Astrocyte (in vitro differentiated cells and primary cell): ENCODE measurements at regions not wholly inside any gene's neighbourhood (a gene's known extent, or its start where the extent isn't known, plus 50 kb on each side); places are given as distances from the start of the nearest gene placed in this dataset.

ENCODE experiments used
- DNase-seq: peaks from one replicate; pipeline ENCODE4 v3.0.0-alpha.2; 2010; ENCODE audit warnings: low read depth
- FAIRE-seq: peaks from 2 replicates; lab custom pipeline; 2011; peaks lifted over from hg19 to GRCh38; lab: Jason Lieb, UNC
- H2AFZ ChIP-seq: 2 replicates; pipeline ENCODE4 v1.6.0; 2012; ENCODE audit warnings: low read depth, low read length, inconsistent platforms
- H3K27ac ChIP-seq: 2 replicates; pipeline ENCODE4 v1.5.1; 2011; ENCODE audit warnings: low read depth, low read length, inconsistent platforms
- H3K27me3 ChIP-seq: 2 replicates; pipeline ENCODE4 v1.6.0; 2011; ENCODE audit warnings: low read length, inconsistent platforms; ENCODE audit not compliant: insufficient read depth
- H3K36me3 ChIP-seq: 2 replicates; pipeline ENCODE4 v1.5.1; 2011; ENCODE audit warnings: low read length, inconsistent platforms; ENCODE audit not compliant: insufficient read depth
- H3K4me1 ChIP-seq: 2 replicates; pipeline ENCODE4 v1.5.1; 2011; ENCODE audit warnings: low read length, inconsistent platforms; ENCODE audit not compliant: insufficient read depth
- H3K4me2 ChIP-seq: 2 replicates; pipeline ENCODE4 v1.6.0; 2012; ENCODE audit warnings: low read length, inconsistent platforms
- H3K4me3 ChIP-seq: 2 replicates; pipeline ENCODE4 v1.5.1; 2011; ENCODE audit warnings: low read depth, mild to moderate bottlenecking, low read length, inconsistent platforms; ENCODE audit not compliant: insufficient read depth
- H3K79me2 ChIP-seq: 2 replicates; pipeline ENCODE4 v1.6.0; 2012; ENCODE audit warnings: mild to moderate bottlenecking, low read length, inconsistent platforms; ENCODE audit not compliant: insufficient read depth
- H3K9ac ChIP-seq: 2 replicates; pipeline ENCODE4 v1.6.0; 2012; ENCODE audit warnings: mild to moderate bottlenecking, low read length, inconsistent platforms
- H3K9me3 ChIP-seq: 2 replicates; pipeline ENCODE4 v1.5.1; 2012; ENCODE audit warnings: low read depth, mild to moderate bottlenecking, low read length, inconsistent platforms; ENCODE audit not compliant: insufficient read depth
- H4K20me1 ChIP-seq: 2 replicates; pipeline ENCODE4 v1.6.0; 2012; ENCODE audit warnings: low read length, inconsistent platforms; ENCODE audit not compliant: insufficient read depth
- H3K27ac Mint-ChIP-seq: one replicate; pipeline ENCODE4 v1.8.0; 2021; ENCODE audit warnings: mild to moderate bottlenecking, mixed read lengths; ENCODE audit not compliant: unreplicated experiment
- H3K27me3 Mint-ChIP-seq: one replicate; pipeline ENCODE4 v1.8.0; 2021; ENCODE audit warnings: low read depth, mixed read lengths; ENCODE audit not compliant: unreplicated experiment
- H3K36me3 Mint-ChIP-seq: one replicate; pipeline ENCODE4 v1.8.0; 2021; ENCODE audit warnings: low read depth, mixed read lengths; ENCODE audit not compliant: unreplicated experiment
- H3K4me1 Mint-ChIP-seq: one replicate; pipeline ENCODE4 v1.8.0; 2021; ENCODE audit warnings: low read depth, mixed read lengths; ENCODE audit not compliant: unreplicated experiment
- H3K4me3 Mint-ChIP-seq: one replicate; pipeline ENCODE4 v1.8.0; 2021; ENCODE audit warnings: mild to moderate bottlenecking, moderate library complexity, mixed read lengths; ENCODE audit not compliant: unreplicated experiment
- H3K9me3 Mint-ChIP-seq: one replicate; pipeline ENCODE4 v1.8.0; 2021; ENCODE audit warnings: mild to moderate bottlenecking, mixed read lengths; ENCODE audit not compliant: unreplicated experiment
- CTCF ChIP-seq: IDR thresholded peaks from 2 replicates; pipeline ENCODE4 v1.5.1; 2011; ENCODE audit warnings: low read depth, mild to moderate bottlenecking, inconsistent platforms, low read length, moderate library complexity; ENCODE audit not compliant: insufficient read depth
- EZH2 ChIP-seq: IDR thresholded peaks from 2 replicates; pipeline ENCODE4 v1.6.1; 2012; ENCODE audit warnings: mild to moderate bottlenecking, low read length, inconsistent platforms; ENCODE audit not compliant: insufficient read depth

- Histone ChIP-seq H3K4me1 (no peaks in the 10 kb centered on the region), H3K9ac (no peak overlapping the region), H3K4me2 (no peak overlapping the region), H3K4me3 (no peak overlapping the region), H4K20me1 (no peaks in the 10 kb centered on the region), H2AFZ (no peak overlapping the region), H3K36me3 (no peaks in the 10 kb centered on the region), H3K27ac (no peak overlapping the region), H3K9me3 (no peaks in the 10 kb centered on the region), H3K27me3 (no peaks in the 10 kb centered on the region), H3K79me2 (no peaks in the 10 kb centered on the region)
- Mint-ChIP-seq H3K4me1 (no peaks in the 10 kb centered on the region), H3K27ac (no peak overlapping the region), H3K9me3 (no peaks in the 10 kb centered on the region), H3K27me3 (peaks cover 25% of the 10 kb centered on the region), H3K36me3 (no peaks in the 10 kb centered on the region), H3K4me3 (no peak overlapping the region)
- DNase-seq (no peak), FAIRE-seq (no peak)
- TF ChIP-seq CTCF (no peak), EZH2 (no peak)
Observed at GRCh38 chr22:49150801-49151221, 676.9 kb downstream of the BRD1 start.

GRCh38 chr22:49149721-49150608 is 677.7 kb downstream of the BRD1 start:
- DNase-seq (no peak), FAIRE-seq (no peak)
- H3K27me3 Mint-ChIP-seq, result peaks cover 24% of the 10 kb centered on the region
- Histone ChIP-seq H3K27me3 (no peaks in the 10 kb centered on the region), H3K9ac (no peak overlapping the region), H3K79me2 (no peaks in the 10 kb centered on the region), H3K4me2 (no peak overlapping the region), H3K9me3 (no peaks in the 10 kb centered on the region), H3K4me3 (no peak overlapping the region), H3K27ac (no peak overlapping the region), H2AFZ (no peak overlapping the region), H3K4me1 (no peaks in the 10 kb centered on the region), H4K20me1 (no peaks in the 10 kb centered on the region), H3K36me3 (no peaks in the 10 kb centered on the region)
- H3K4me3 Mint-ChIP-seq, result no peak overlapping the region
- H3K36me3 Mint-ChIP-seq, result no peaks in the 10 kb centered on the region
- no peaks in the 10 kb centered on the region for H3K4me1 Mint-ChIP-seq
- TF ChIP-seq CTCF, result no peak
- TF ChIP-seq EZH2, result no peak
- H3K27ac Mint-ChIP-seq, result no peak overlapping the region
- H3K9me3 Mint-ChIP-seq, result no peaks in the 10 kb centered on the region

- H3K4me1 Mint-ChIP-seq, result no peaks in the 10 kb centered on the region
- Histone ChIP-seq H3K9me3 (no peaks in the 10 kb centered on the region), H3K79me2 (no peaks in the 10 kb centered on the region)
Observed at GRCh38 chr22:49148895-49149418, 678.7 kb downstream of the BRD1 start.

More at GRCh38 chr22:49148895-49149418, 678.7 kb downstream of the BRD1 start:
- Mint-ChIP-seq H3K36me3 (no peaks in the 10 kb centered on the region), H3K4me3 (no peak overlapping the region), H3K9me3 (no peaks in the 10 kb centered on the region), H3K27me3 (peaks cover 23% of the 10 kb centered on the region), H3K27ac (no peak overlapping the region)
- H3K4me1 ChIP-seq, result no peaks in the 10 kb centered on the region
- TF ChIP-seq CTCF, result no peak
- TF ChIP-seq EZH2, result no peak
- H3K4me3 ChIP-seq, result no peak overlapping the region
- FAIRE-seq (no peak), DNase-seq (no peak)
- H3K27ac ChIP-seq, result no peak overlapping the region
- H4K20me1 ChIP-seq, result no peaks in the 10 kb centered on the region
- no peaks in the 10 kb centered on the region for H3K27me3 ChIP-seq
- no peak overlapping the region for H3K9ac ChIP-seq
- no peak overlapping the region for H3K4me2 ChIP-seq
- H2AFZ ChIP-seq, result no peak overlapping the region
- H3K36me3 ChIP-seq, result no peaks in the 10 kb centered on the region
